OCI-LY7 (cell line): ENCODE measurements at regions not wholly inside any gene's neighbourhood (a gene's known extent, or its start where the extent isn't known, plus 50 kb on each side); places are given as distances from the start of the nearest gene placed in this dataset.
A peak's percentile ranks its signal among the peaks of the same experiment; 100 is the strongest.

Experiments used
- BruUV-seq: library from RNA; stranded (reverse); fragments of 400-500 nt; replicated peaks from 2 replicates; lab custom pipeline; 2021; lab: Mats Ljungman, UMichigan
- CTCF ChIA-PET: fragments of 300-600 bp; sonication (Branson Sonifier 250); formaldehyde crosslinking; loops from one replicate; lab custom pipeline; 2022; ENCODE audit warnings: antibody characterized with exemption; ENCODE audit not compliant: unreplicated experiment; lab: Charles Lee
- POLR2A ChIA-PET: fragments of 300-600 bp; sonication (Branson Sonifier 250); formaldehyde crosslinking; loops from one replicate; lab custom pipeline; 2022; ENCODE audit warnings: antibody characterized with exemption; lab: Charles Lee
- DNase-seq: peaks from one replicate; pipeline ENCODE4 v3.0.0-alpha.2; 2015; ENCODE audit warnings: low spot score
- H2AFZ ChIP-seq: fragments of 200-600 bp; sonication (generic), shearing (Covaris generic); 2 replicates; pipeline ENCODE4 v1.6.1; 2014; ENCODE audit warnings: mild to moderate bottlenecking, antibody characterized with exemption, low read length, moderate library complexity
- H3K27ac ChIP-seq: fragments of 200-600 bp; sonication (generic); 2 replicates; pipeline ENCODE4 v1.5.1; 2014; ENCODE audit warnings: mixed run types, low read depth, mild to moderate bottlenecking, moderate library complexity, low read length, inconsistent platforms; ENCODE audit not compliant: poor library complexity, severe bottlenecking
- H3K36me3 ChIP-seq: fragments of 200-600 bp; sonication (generic); 2 replicates; pipeline ENCODE4 v1.6.1; 2014; ENCODE audit warnings: mild to moderate bottlenecking, antibody characterized with exemption, low read length, moderate library complexity, mixed read lengths; ENCODE audit not compliant: insufficient read depth
- H3K4me1 ChIP-seq: fragments of 200-600 bp; sonication (generic); 2 replicates; pipeline ENCODE4 v1.5.1; 2014; ENCODE audit warnings: mild to moderate bottlenecking, low read length; ENCODE audit not compliant: insufficient read depth, poor library complexity, severe bottlenecking
- H3K4me2 ChIP-seq: fragments of 200-600 bp; sonication (generic); 2 replicates; pipeline ENCODE4 v1.6.1; 2014; ENCODE audit warnings: mild to moderate bottlenecking, low read length
- H3K4me3 ChIP-seq: fragments of 200-600 bp; sonication (generic); 2 replicates; pipeline ENCODE4 v1.5.1; 2014; ENCODE audit warnings: mild to moderate bottlenecking, low read depth, low read length; ENCODE audit not compliant: poor library complexity, severe bottlenecking
- H3K79me2 ChIP-seq: fragments of 200-600 bp; sonication (generic); 2 replicates; pipeline ENCODE4 v1.6.1; 2016; ENCODE audit warnings: low read depth, mild to moderate bottlenecking, low read length, moderate library complexity, mixed read lengths; ENCODE audit not compliant: insufficient read depth
- H3K9me2 ChIP-seq: fragments of 200-600 bp; sonication (generic); 2 replicates; pipeline ENCODE4 v1.6.1; 2016; ENCODE audit warnings: mild to moderate bottlenecking, low read length, mixed read lengths; ENCODE audit not compliant: insufficient read depth
- H3K9me3 ChIP-seq: fragments of 200-600 bp; sonication (generic); 2 replicates; pipeline ENCODE4 v1.6.1; 2014; ENCODE audit warnings: mild to moderate bottlenecking, mixed run types, low read length, mixed read lengths
- H4K20me1 ChIP-seq: fragments of 200-600 bp; sonication (generic); 2 replicates; pipeline ENCODE4 v1.6.1; 2014; ENCODE audit warnings: mild to moderate bottlenecking, antibody characterized with exemption, low read length, moderate library complexity, mixed read lengths; ENCODE audit not compliant: insufficient read depth
- EZH2phosphoT487 ChIP-seq: fragments of 200-600 bp; sonication (generic); IDR thresholded peaks from 2 replicates; pipeline ENCODE4 v1.6.1; 2018; ENCODE audit warnings: low read depth, borderline replicate concordance, mild to moderate bottlenecking, mixed run types, antibody characterized with exemption, low read length, moderate library complexity, mixed read lengths
- intact Hi-C: fragments of 100-400 bp; cut with micrococcal nuclease; formaldehyde crosslinking; loops from one replicate; pipeline ENCODE4 v1.10.0; 2022; ENCODE audit not compliant: unreplicated experiment
- TF ChIP-seq, protein P1 (sequence below): fragments of 200-600 bp; sonication (generic); conservative IDR thresholded peaks from 2 replicates; pipeline ENCODE4 v1.5.1; 2014; ENCODE audit warnings: mild to moderate bottlenecking, antibody characterized with exemption, low read length, moderate library complexity, mixed read lengths

DNA sequence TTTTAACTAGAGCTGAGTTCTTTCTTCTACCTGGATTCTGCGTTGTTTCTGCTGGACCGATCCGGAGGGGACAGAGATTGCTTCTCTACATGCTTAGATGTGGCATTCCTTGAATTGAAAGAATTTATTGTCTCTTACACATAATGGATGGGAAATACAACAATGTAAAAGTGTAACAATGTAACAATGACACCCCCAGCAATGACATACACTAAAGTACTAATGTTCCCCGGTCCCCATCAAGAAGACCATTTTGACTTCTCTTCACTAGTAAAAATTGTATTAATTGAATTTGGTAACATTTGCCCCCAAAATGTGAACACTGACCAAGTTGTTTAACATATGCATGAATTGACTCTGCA lies 760.2 kb downstream of the TAF11L14 start:
- Histone ChIP-seq H3K4me2 (no peak overlapping the region), H3K9me2 (no peaks in the 10 kb centered on the region), H3K79me2 (no peaks in the 10 kb centered on the region), H3K4me1 (no peaks in the 10 kb centered on the region), H4K20me1 (no peaks in the 10 kb centered on the region), H3K9me3 (no peaks in the 10 kb centered on the region), H3K36me3 (no peaks in the 10 kb centered on the region), H3K4me3 (no peak overlapping the region), H3K27ac (no peak overlapping the region), H2AFZ (no peak overlapping the region)
- no peak for DNase-seq
- no peak for TF ChIP-seq EZH2phosphoT487
- TF ChIP-seq, protein P1, sequence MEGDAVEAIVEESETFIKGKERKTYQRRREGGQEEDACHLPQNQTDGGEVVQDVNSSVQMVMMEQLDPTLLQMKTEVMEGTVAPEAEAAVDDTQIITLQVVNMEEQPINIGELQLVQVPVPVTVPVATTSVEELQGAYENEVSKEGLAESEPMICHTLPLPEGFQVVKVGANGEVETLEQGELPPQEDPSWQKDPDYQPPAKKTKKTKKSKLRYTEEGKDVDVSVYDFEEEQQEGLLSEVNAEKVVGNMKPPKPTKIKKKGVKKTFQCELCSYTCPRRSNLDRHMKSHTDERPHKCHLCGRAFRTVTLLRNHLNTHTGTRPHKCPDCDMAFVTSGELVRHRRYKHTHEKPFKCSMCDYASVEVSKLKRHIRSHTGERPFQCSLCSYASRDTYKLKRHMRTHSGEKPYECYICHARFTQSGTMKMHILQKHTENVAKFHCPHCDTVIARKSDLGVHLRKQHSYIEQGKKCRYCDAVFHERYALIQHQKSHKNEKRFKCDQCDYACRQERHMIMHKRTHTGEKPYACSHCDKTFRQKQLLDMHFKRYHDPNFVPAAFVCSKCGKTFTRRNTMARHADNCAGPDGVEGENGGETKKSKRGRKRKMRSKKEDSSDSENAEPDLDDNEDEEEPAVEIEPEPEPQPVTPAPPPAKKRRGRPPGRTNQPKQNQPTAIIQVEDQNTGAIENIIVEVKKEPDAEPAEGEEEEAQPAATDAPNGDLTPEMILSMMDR: peak; percentile 53
- ChIA-PET POLR2A (no interaction called here), CTCF (no interaction called here)
- no TSS peak for BruUV-seq
- intact Hi-C loops: loop anchor here (2.0 to 10.0 kb wide), 2 partner anchors 304 to 1220 kb away; no protein-coding TSS in a partner anchor

DNA sequence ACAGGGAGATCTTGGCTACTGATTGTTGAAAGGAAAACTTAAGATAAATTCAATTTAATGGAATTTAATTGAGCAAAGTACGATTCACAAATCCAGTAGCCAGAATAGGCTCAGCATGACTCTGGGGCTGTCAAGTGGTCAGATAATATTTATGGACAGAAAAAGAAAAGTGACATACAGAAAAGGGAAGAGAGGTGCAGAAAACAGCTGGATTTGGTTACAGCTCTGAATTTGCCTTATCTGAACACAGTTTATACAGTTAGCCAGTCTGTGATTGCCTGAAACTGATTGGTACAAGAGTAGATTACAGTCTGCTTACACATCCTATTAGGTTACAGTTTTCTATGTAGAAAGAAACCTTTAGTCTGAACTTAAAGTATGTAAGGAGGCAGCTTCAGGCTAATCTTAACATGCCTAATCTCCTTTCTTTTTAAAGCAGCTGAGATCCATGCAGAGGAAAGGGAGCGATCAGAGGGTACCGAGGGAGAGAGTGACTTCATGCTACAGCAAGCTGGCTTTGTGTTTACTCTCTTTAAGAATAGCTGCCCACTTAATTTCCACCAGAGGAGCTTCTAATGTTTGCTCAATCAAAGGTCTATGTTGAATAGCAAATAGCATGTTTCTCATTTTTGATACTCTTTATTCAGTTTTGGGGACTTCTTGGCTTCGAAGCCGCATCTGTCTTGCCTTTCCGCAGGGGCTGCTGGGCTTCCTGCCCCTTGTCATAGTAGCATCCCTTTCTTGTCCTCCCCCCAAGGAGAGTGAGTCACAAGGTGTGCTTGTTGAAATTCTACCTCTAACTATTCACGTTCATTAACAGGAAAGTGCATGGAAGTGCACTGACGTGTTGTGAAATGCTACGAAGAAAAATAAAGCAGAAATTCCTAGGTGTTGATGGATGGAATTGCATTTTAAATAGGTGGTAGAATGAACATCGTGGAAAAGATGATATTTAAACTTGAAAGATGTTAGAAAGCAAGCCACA lies 761.2 kb downstream of the TAF11L14 start:
- Histone ChIP-seq H2AFZ (no peak overlapping the region), H3K4me2 (no peak overlapping the region), H3K36me3 (no peaks in the 10 kb centered on the region), H4K20me1 (no peaks in the 10 kb centered on the region), H3K79me2 (no peaks in the 10 kb centered on the region), H3K9me2 (no peaks in the 10 kb centered on the region), H3K9me3 (no peaks in the 10 kb centered on the region), H3K4me3 (no peak overlapping the region), H3K4me1 (no peaks in the 10 kb centered on the region), H3K27ac (no peak overlapping the region)
- ChIA-PET CTCF (no interaction called here), POLR2A (no interaction called here)
- no peak for DNase-seq
- TF ChIP-seq, protein P1: no peak
- no peak for TF ChIP-seq EZH2phosphoT487
- intact Hi-C loops: loop anchor here (2.0 to 10.0 kb wide), 2 partner anchors 303 to 1219 kb away; no protein-coding TSS in a partner anchor
- BruUV-seq: no TSS peak

DNA sequence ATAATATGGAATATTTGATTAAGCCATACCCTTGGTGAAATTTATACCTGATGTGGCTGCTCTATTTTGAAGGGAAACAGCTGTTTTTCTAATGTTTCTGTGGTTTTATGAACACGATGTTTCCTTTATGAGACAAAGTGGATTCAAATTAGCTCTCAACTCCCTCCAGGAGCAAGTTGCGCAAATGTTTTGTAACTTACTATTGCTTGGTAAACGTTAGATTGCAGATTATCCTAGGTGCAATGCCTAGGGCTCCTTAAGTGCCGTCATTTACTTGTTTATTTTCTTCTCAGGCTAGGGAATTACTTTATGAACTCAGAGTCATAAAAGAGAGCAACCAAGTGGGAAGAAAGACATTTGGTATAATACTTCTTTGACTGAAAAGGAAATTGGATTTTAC lies 763.1 kb downstream of the TAF11L14 start:
- Histone ChIP-seq H3K4me2 (no peak overlapping the region), H3K36me3 (no peaks in the 10 kb centered on the region), H4K20me1 (no peaks in the 10 kb centered on the region), H3K9me3 (no peaks in the 10 kb centered on the region), H3K79me2 (no peaks in the 10 kb centered on the region), H3K4me3 (no peak overlapping the region), H3K27ac (no peak overlapping the region), H2AFZ (no peak overlapping the region), H3K9me2 (no peaks in the 10 kb centered on the region), H3K4me1 (no peaks in the 10 kb centered on the region)
- intact Hi-C loops: loop anchor here (10.0 kb wide), 1 partner anchor 1217 kb away; no protein-coding TSS in a partner anchor
- TF ChIP-seq, protein P1: no peak
- TF ChIP-seq EZH2phosphoT487: no peak
- no TSS peak for BruUV-seq
- DNase-seq: no peak
- POLR2A ChIA-PET: no interaction called here
- CTCF ChIA-PET: no interaction called here
